ENCODE measurements at regions not wholly inside any gene's neighbourhood (a gene's known extent, or its start where the extent isn't known, plus 50 kb on each side); places are given as distances from the start of the nearest gene placed in this dataset.

- Histone ChIP-seq H3K9ac (ENCODE audit: low read depth in 2 of 2, low read length in 2 of 2) (no peak overlapping the region), H3K4me1 (no peaks in the 10 kb centered on the region), H3K27ac (no peak overlapping the region), H3K36me3 (no peaks in the 10 kb centered on the region), H3K9me3 (no peaks in the 10 kb centered on the region), H3K4me3 (no peak overlapping the region), H3K27me3 (no peaks in the 10 kb centered on the region)
- no peak for DNase-seq
- intact Hi-C loops (cut with DNase I): no loop called here
- no peak for TF ChIP-seq CTCF (IDR thresholded peaks at IDR 0.05)
Observed at GRCh38 chr9:16025627-16026026, 472.8 kb downstream of the CCDC171 start.

GRCh38 chr9:16026886-16027285 lies 474.0 kb downstream of the CCDC171 start:
- TF ChIP-seq CTCF (IDR thresholded peaks at IDR 0.05): no peak
- H3K9me3 ChIP-seq: no peaks in the 10 kb centered on the region
- H3K27ac ChIP-seq: no peak overlapping the region
- H3K36me3 ChIP-seq: no peaks in the 10 kb centered on the region
- no peaks in the 10 kb centered on the region for H3K27me3 ChIP-seq
- no peak overlapping the region for H3K9ac ChIP-seq (ENCODE audit: low read depth in 2 of 2, low read length in 2 of 2)
- H3K4me1 ChIP-seq: no peaks in the 10 kb centered on the region
- intact Hi-C loops (cut with DNase I): no loop called here
- no peak for DNase-seq
- H3K4me3 ChIP-seq: no peak overlapping the region

- no peak for TF ChIP-seq CTCF (IDR thresholded peaks at IDR 0.05)
- no peaks in the 10 kb centered on the region for H3K9me3 ChIP-seq
- H3K27ac ChIP-seq: no peak overlapping the region
- DNase-seq: no peak
- H3K4me3 ChIP-seq: no peak overlapping the region
- intact Hi-C loops (cut with DNase I): no loop called here
- no peaks in the 10 kb centered on the region for H3K4me1 ChIP-seq
- no peaks in the 10 kb centered on the region for H3K36me3 ChIP-seq
- H3K27me3 ChIP-seq: no peaks in the 10 kb centered on the region
- no peak overlapping the region for H3K9ac ChIP-seq (ENCODE audit: low read depth in 2 of 2, low read length in 2 of 2)
Observed at GRCh38 chr9:16028548-16028947, 475.7 kb downstream of the CCDC171 start.

- Histone ChIP-seq H3K36me3 (no peaks in the 10 kb centered on the region), H3K4me3 (no peak overlapping the region), H3K4me1 (no peaks in the 10 kb centered on the region), H3K27ac (no peak overlapping the region), H3K9me3 (no peaks in the 10 kb centered on the region), H3K9ac (ENCODE audit: low read depth in 2 of 2, low read length in 2 of 2) (no peak overlapping the region), H3K27me3 (no peaks in the 10 kb centered on the region)
- no peak for DNase-seq
- intact Hi-C loops (cut with DNase I): no loop called here
- no peak for TF ChIP-seq CTCF (IDR thresholded peaks at IDR 0.05)
Observed at GRCh38 chr9:16029046-16029615, 476.3 kb downstream of the CCDC171 start.

GRCh38 chr9:16029796-16030363 lies 477.0 kb downstream of the CCDC171 start:
- Histone ChIP-seq H3K36me3 (no peaks in the 10 kb centered on the region), H3K4me3 (no peak overlapping the region), H3K4me1 (no peaks in the 10 kb centered on the region), H3K27ac (no peak overlapping the region), H3K9me3 (no peaks in the 10 kb centered on the region), H3K27me3 (no peaks in the 10 kb centered on the region), H3K9ac (ENCODE audit: low read depth in 2 of 2, low read length in 2 of 2) (no peak overlapping the region)
- intact Hi-C loops (cut with DNase I): no loop called here
- TF ChIP-seq CTCF (IDR thresholded peaks at IDR 0.05): no peak
- no peak for DNase-seq
